Upper lobe of left lung (tissue), 4 donors: ENCODE measurements at regions not wholly inside any gene's neighbourhood (a gene's known extent, or its start where the extent isn't known, plus 50 kb on each side); places are given as distances from the start of the nearest gene placed in this dataset.

Experiments
- POLR2A ChIP-seq, 4 donors: fragments of 450-650 bp; IDR thresholded peaks; one replicate each; pipeline ENCODE4 v1.5.1; 2016 to 2017; ENCODE audit warnings: antibody characterized with exemption in 4 of 4, mild to moderate bottlenecking in 2 of 4
- TF ChIP-seq, protein P1 (sequence below), 6 experiments: fragments of 450-650 bp in 4 of 6; fragments of 200-600 bp in 2 of 6; sonication (generic) in 2 of 6; IDR thresholded peaks; one replicate each; pipeline ENCODE4 v1.5.1; 2016 to 2019; ENCODE audit warnings: antibody characterized with exemption in 6 of 6

DNA sequence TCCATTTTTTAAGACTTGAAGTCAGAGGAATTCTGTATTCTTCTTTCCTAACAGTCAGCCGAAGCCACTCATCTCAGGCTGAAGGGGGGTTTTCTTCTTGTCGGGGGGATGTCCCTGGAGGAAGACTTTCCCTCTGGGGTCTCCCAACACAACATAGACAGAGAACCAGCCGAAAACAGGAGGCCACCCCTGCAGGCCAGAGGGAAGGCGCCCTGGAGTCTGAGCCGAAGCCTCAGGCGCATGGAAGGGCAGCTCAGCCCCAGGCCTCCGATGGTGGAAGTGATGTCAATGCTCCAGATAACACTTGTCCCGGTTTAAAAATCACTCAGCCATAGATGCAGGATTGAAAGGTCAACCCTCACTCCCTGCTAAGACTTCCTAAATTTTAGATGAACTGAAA lies 1393.0 kb downstream of the TBC1D22A start:
- TF ChIP-seq, protein P1, sequence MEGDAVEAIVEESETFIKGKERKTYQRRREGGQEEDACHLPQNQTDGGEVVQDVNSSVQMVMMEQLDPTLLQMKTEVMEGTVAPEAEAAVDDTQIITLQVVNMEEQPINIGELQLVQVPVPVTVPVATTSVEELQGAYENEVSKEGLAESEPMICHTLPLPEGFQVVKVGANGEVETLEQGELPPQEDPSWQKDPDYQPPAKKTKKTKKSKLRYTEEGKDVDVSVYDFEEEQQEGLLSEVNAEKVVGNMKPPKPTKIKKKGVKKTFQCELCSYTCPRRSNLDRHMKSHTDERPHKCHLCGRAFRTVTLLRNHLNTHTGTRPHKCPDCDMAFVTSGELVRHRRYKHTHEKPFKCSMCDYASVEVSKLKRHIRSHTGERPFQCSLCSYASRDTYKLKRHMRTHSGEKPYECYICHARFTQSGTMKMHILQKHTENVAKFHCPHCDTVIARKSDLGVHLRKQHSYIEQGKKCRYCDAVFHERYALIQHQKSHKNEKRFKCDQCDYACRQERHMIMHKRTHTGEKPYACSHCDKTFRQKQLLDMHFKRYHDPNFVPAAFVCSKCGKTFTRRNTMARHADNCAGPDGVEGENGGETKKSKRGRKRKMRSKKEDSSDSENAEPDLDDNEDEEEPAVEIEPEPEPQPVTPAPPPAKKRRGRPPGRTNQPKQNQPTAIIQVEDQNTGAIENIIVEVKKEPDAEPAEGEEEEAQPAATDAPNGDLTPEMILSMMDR (IDR thresholded peaks at IDR 0.05) = no peak
- no peak for TF ChIP-seq POLR2A (IDR thresholded peaks at IDR 0.05)
